BJ (cell line): ENCODE measurements at regions not wholly inside any gene's neighbourhood (a gene's known extent, or its start where the extent isn't known, plus 50 kb on each side); places are given as distances from the start of the nearest gene placed in this dataset.
A peak's percentile ranks its signal among the peaks of the same experiment; 100 is the strongest.

Experiments
- CTCF ChIA-PET: fragments of 350-600 bp; formaldehyde crosslinking; extraction: SDS; loops from one replicate; lab custom pipeline; 2021; ENCODE audit warnings: antibody characterized with exemption, inconsistent platforms; lab: Yijun Ruan, JAX
- POLR2A ChIA-PET: fragments of 300-600 bp; sonication (Branson Sonifier 250); formaldehyde crosslinking; extraction: SDS; loops from one replicate; lab custom pipeline; 2021; ENCODE audit warnings: antibody characterized with exemption; lab: Charles Lee
- DNase-seq: peaks from one replicate; pipeline ENCODE4 v3.0.0-alpha.2; 2011; ENCODE audit warnings: low read depth
- H3K27me3 ChIP-seq: 2 replicates; pipeline ENCODE4 v1.6.0; 2011; ENCODE audit warnings: low read length; ENCODE audit not compliant: control insufficient read depth, insufficient read depth
- H3K36me3 ChIP-seq: 2 replicates; pipeline ENCODE4 v1.5.1; 2011; ENCODE audit warnings: low read length; ENCODE audit not compliant: control insufficient read depth, insufficient read depth
- H3K4me3 ChIP-seq: 2 replicates; pipeline ENCODE4 v1.5.1; 2011; ENCODE audit warnings: low read depth, mild to moderate bottlenecking, control low read depth, low read length
- CTCF ChIP-seq: IDR thresholded peaks from 2 replicates; pipeline ENCODE4 v1.5.1; 2011; ENCODE audit warnings: low read depth, mild to moderate bottlenecking, control low read depth, inconsistent platforms, low read length, moderate library complexity; ENCODE audit not compliant: insufficient read depth

GRCh38 chr21:16788584-16788983, 724.3 kb upstream of the CXADR start:
- DNase-seq = no peak
- no peaks in the 10 kb centered on the region for H3K36me3 ChIP-seq
- no peak overlapping the region for H3K4me3 ChIP-seq
- TF ChIP-seq CTCF = no peak
- CTCF ChIA-PET = interaction anchor here (0.9 kb wide), 1 partner anchor 11 kb away, joined by 3 read pairs; no protein-coding TSS in a partner anchor
- POLR2A ChIA-PET = no interaction called here
- no peaks in the 10 kb centered on the region for H3K27me3 ChIP-seq

GRCh38 chr21:16789636-16790035, 723.2 kb upstream of the CXADR start:
- Histone ChIP-seq H3K4me3 (no peak overlapping the region), H3K27me3 (no peaks in the 10 kb centered on the region), H3K36me3 (no peaks in the 10 kb centered on the region)
- no peak for TF ChIP-seq CTCF
- no peak for DNase-seq
- POLR2A ChIA-PET = no interaction called here
- CTCF ChIA-PET = interaction anchor here (1.6 kb wide), 1 partner anchor 13 kb away, joined by 5 read pairs; no protein-coding TSS in a partner anchor

- H3K36me3 ChIP-seq = no peaks in the 10 kb centered on the region
- ChIA-PET CTCF (interaction anchor here (1.3 kb wide), 2 partner anchors 19 kb away, joined by 3 read pairs; no protein-coding TSS in a partner anchor), POLR2A (interaction anchor here (0.5 to 0.7 kb wide), 2 partner anchors 69 to 103 kb away, joined by 3 to 11 read pairs; no protein-coding TSS in a partner anchor)
- no peak for TF ChIP-seq CTCF
- DNase-seq = no peak
- H3K27me3 ChIP-seq = no peaks in the 10 kb centered on the region
- H3K4me3 ChIP-seq = no peak overlapping the region
Measured at GRCh38 chr21:16792101-16792500, 720.7 kb upstream of the CXADR start.

- DNase-seq = peak; percentile 78
- no peak overlapping the region for H3K4me3 ChIP-seq
- no peaks in the 10 kb centered on the region for H3K27me3 ChIP-seq
- ChIA-PET POLR2A (no interaction called here), CTCF (no interaction called here)
- no peaks in the 10 kb centered on the region for H3K36me3 ChIP-seq
- TF ChIP-seq CTCF = peak; percentile 12; the same call in 1 of the 2 replicates
Measured at GRCh38 chr21:16794950-16795349, 717.9 kb upstream of the CXADR start.

GRCh38 chr21:16796776-16797175, 716.1 kb upstream of the CXADR start:
- no peak for DNase-seq
- ChIA-PET CTCF (no interaction called here), POLR2A (no interaction called here)
- H3K4me3 ChIP-seq = no peak overlapping the region
- H3K27me3 ChIP-seq = no peaks in the 10 kb centered on the region
- H3K36me3 ChIP-seq = no peaks in the 10 kb centered on the region
- TF ChIP-seq CTCF = no peak
